ENCODE measurements at regions not wholly inside any gene's neighbourhood (a gene's known extent, or its start where the extent isn't known, plus 50 kb on each side); places are given as distances from the start of the nearest gene placed in this dataset.
A peak's percentile ranks its signal among the peaks of the same experiment; 100 is the strongest.

GRCh38 chr5:174589011-174589410, 135.4 kb upstream of the MSX2 start:
- DNase-seq (ENCODE audit: low read depth in 1 of 2, low spot score in 2 of 2) (no peak), FAIRE-seq (no peak)
- Histone ChIP-seq H2AFZ (ENCODE audit: low read length) (peak overlapping the region; percentile 29; the same call in 1 of the 2 replicates), H2BK15ac (ENCODE audit: low read length) (no peak overlapping the region), H2BK120ac (replicated peaks; ENCODE audit: low read depth, low read length) (no peak overlapping the region), H3K56ac (replicated peaks; ENCODE audit: insufficient read length, low read depth, low read length) (no peak overlapping the region), H3K27me3 (replicated peaks in 1 of 4; ENCODE audit: control insufficient read depth in 3 of 4, extremely low read depth in 1 of 4, insufficient read depth in 3 of 4, low read length in 3 of 4) (no peaks in the 10 kb centered on the region), H4K5ac (ENCODE audit: insufficient read length, low read depth, low read length) (no peak overlapping the region), H4K20me1 (replicated peaks in 1 of 2; ENCODE audit: control insufficient read depth in 1 of 2, insufficient read depth in 2 of 2, low read length in 2 of 2) (no peaks in the 10 kb centered on the region), H3K23me2 (ENCODE audit: low read depth, low read length) (no peaks in the 10 kb centered on the region), H2BK5ac (ENCODE audit: low read depth, low read length) (no peak overlapping the region), H3K27ac (ENCODE audit: low read depth, low read length) (no peak overlapping the region), H2BK20ac (ENCODE audit: low read length) (no peak overlapping the region), H3K4me3 (ENCODE audit: extremely low read depth in 1 of 4, insufficient read depth in 2 of 4, low read depth in 3 of 4, low read length in 4 of 4) (no peak overlapping the region), H3K18ac (ENCODE audit: extremely low read depth, low read length) (no peak overlapping the region), H3K4me2 (ENCODE audit: insufficient read depth in 1 of 2, low read depth in 2 of 2, low read length in 2 of 2) (no peak overlapping the region), H2BK12ac (ENCODE audit: low read depth, low read length) (no peak overlapping the region), H3K9ac (replicated peaks in 1 of 4; ENCODE audit: extremely low read depth in 1 of 4, low read depth in 3 of 4, low read length in 3 of 4) (no peak overlapping the region), H3K14ac (ENCODE audit: insufficient read length) (no peak overlapping the region), H3K36me3 (ENCODE audit: control insufficient read depth in 2 of 4, insufficient read depth in 4 of 4, low read length in 3 of 4) (no peaks in the 10 kb centered on the region), H3K79me1 (ENCODE audit: low read depth, low read length) (no peaks in the 10 kb centered on the region), H3K23ac (ENCODE audit: insufficient read length) (no peak overlapping the region), H3K79me2 (ENCODE audit: control insufficient read depth in 1 of 2, insufficient read depth in 2 of 2, low read length in 2 of 2) (no peaks in the 10 kb centered on the region), H3K4me1 (replicated peaks in 1 of 4; ENCODE audit: control insufficient read depth in 3 of 4, insufficient read depth in 4 of 4, low read length in 3 of 4) (no peaks in the 10 kb centered on the region), H4K91ac (replicated peaks; ENCODE audit: insufficient read length, low read length) (peak overlapping the region; percentile 15), H3K4ac (replicated peaks; ENCODE audit: insufficient read length, low read depth, low read length) (no peak overlapping the region), H3K9me3 (ENCODE audit: insufficient read depth in 2 of 2, low read depth in 1 of 2, low read length in 1 of 2) (no peaks in the 10 kb centered on the region), H2AK5ac (ENCODE audit: low read depth, low read length) (no peak overlapping the region), H4K8ac (ENCODE audit: extremely low read depth, insufficient read depth, low read length) (no peak overlapping the region)
- 92% methylated on average over 7 of the region's 7 CpGs; no CpG with 5 or more reads in 1 of the 2 experiments for WGBS, 2 experiments (ENCODE audit: extremely low coverage in 1 of 2, insufficient coverage in 1 of 2, insufficient read length in 1 of 2, insufficient replicate concordance in 2 of 2, low coverage in 1 of 2, low lambda C conversion rate in 2 of 2, missing lambda C conversion rate in 1 of 2)
- ChIA-PET CTCF (ENCODE audit: partially characterized antibody) (interaction anchor here (0.7 to 1.8 kb wide), 7 partner anchors 11 to 262 kb away, joined by 3 to 5 read pairs (median 3); no protein-coding TSS in a partner anchor), POLR2A (ENCODE audit: partially characterized antibody) (no interaction called here)
- TF ChIP-seq CHD1 (IDR thresholded peaks at IDR 0.05; ENCODE audit: low read depth, low read length), result no peak
- TF ChIP-seq YY1 (IDR thresholded peaks at IDR 0.05; ENCODE audit: low read depth, low read length), result no peak
- no peak for TF ChIP-seq TBP (IDR thresholded peaks at IDR 0.05; ENCODE audit: low read depth, low read length)
